ENCODE measurements at regions not wholly inside any gene's neighbourhood (a gene's known extent, or its start where the extent isn't known, plus 50 kb on each side); places are given as distances from the start of the nearest gene placed in this dataset.

GRCh38 chr2:120516679-120517314 lies 170.9 kb downstream of the INHBB start (continued):
- TF ChIP-seq ZNF592 (IDR thresholded peaks at IDR 0.05) (no peak), JUNB (IDR thresholded peaks at IDR 0.05) (no peak), SIN3A (IDR thresholded peaks at IDR 0.05; ENCODE audit: low read depth, low read length) (no peak), CHD2 (IDR thresholded peaks at IDR 0.05; ENCODE audit: borderline replicate concordance, low read depth, low read length) (no peak)

- CTCF ChIA-PET, result no interaction called here
- in situ Hi-C loops (cut with MboI), result no loop called here
- no TSS peak for BruUV-seq (replicated peaks)
- RAD21 ChIA-PET (ENCODE audit: unreplicated experiment), result no interaction called here
- Histone ChIP-seq H3K9me3 (replicated peaks; ENCODE audit: control insufficient read depth, insufficient read depth, low read length) (no peaks in the 10 kb centered on the region), H3K27ac (ENCODE audit: control insufficient read depth, insufficient read depth) (no peak overlapping the region), H3K4me2 (ENCODE audit: control insufficient read depth, insufficient read depth) (no peak overlapping the region), H3K36me3 (ENCODE audit: control insufficient read depth in 2 of 2, insufficient read depth in 2 of 2, low read length in 1 of 2) (no peaks in the 10 kb centered on the region), H3K4me3 (no peak overlapping the region), H3K27me3 (replicated peaks in 1 of 2; ENCODE audit: control insufficient read depth in 2 of 2, insufficient read depth in 2 of 2, low read length in 1 of 2) (peaks cover under 1 to 5% of the 10 kb centered on the region in 2 experiments; a peak in 2 of 4 replicates), H3K4me1 (ENCODE audit: control insufficient read depth, insufficient read depth, low read length) (no peaks in the 10 kb centered on the region), H2AFZ (ENCODE audit: control insufficient read depth, low read depth, low read length) (no peak overlapping the region), H3K79me2 (ENCODE audit: control insufficient read depth, insufficient read depth, low read length) (no peaks in the 10 kb centered on the region), H4K20me1 (ENCODE audit: control insufficient read depth, insufficient read depth) (peaks cover 2% of the 10 kb centered on the region; the same call in 1 of the 2 replicates), H3K9ac (ENCODE audit: control insufficient read depth, insufficient read depth, low read length) (no peak overlapping the region)
- POLR2A ChIA-PET, result no interaction called here
- SMC1A ChIA-PET (ENCODE audit: uncharacterized antibody, unreplicated experiment), result no interaction called here
- FAIRE-seq (no peak), DNase-seq (ENCODE audit: low read depth, low spot score) (no peak), ATAC-seq (no peak)
- intact Hi-C loops (cut with micrococcal nuclease; ENCODE audit: unreplicated experiment), result no loop called here
- WGBS (ENCODE audit: insufficient coverage, insufficient replicate concordance, low lambda C conversion rate, missing lambda C conversion rate), result 37% methylated on average over 7 of the region's 7 CpGs
- TF ChIP-seq CHD1 (IDR thresholded peaks at IDR 0.05; ENCODE audit: low read depth, low read length) (no peak), CHD4 (IDR thresholded peaks at IDR 0.05) (no peak), NKRF (conservative IDR thresholded peaks at IDR 0.05) (no peak), ATF7 (IDR thresholded peaks at IDR 0.05; ENCODE audit: low read depth) (no peak), TAF1 (IDR thresholded peaks at IDR 0.05; ENCODE audit: borderline replicate concordance, low read depth, low read length) (no peak), POU2F2 (IDR thresholded peaks at IDR 0.05; ENCODE audit: borderline replicate concordance, low read depth, low read length) (no peak), WRNIP1 (IDR thresholded peaks at IDR 0.05; ENCODE audit: borderline replicate concordance, low read depth, low read length) (no peak), SKIL (IDR thresholded peaks at IDR 0.05; ENCODE audit: low read depth, poor library complexity, severe bottlenecking) (no peak), EED (IDR thresholded peaks at IDR 0.05; ENCODE audit: low read depth) (no peak), KLF5 (IDR thresholded peaks at IDR 0.05; ENCODE audit: partially characterized antibody) (no peak), PAX5 (IDR thresholded peaks at IDR 0.05; ENCODE audit: borderline replicate concordance, low read depth, low read length) (no peak)
Measured at GRCh38 chr2:120517751-120518469, 172.0 kb downstream of the INHBB start.

Data from GM12878 (cell line).